ENCODE measurements at regions not wholly inside any gene's neighbourhood (a gene's known extent, or its start where the extent isn't known, plus 50 kb on each side); places are given as distances from the start of the nearest gene placed in this dataset.
"Not testable (repeated sequence)": the region's sequence is repeated elsewhere in the genome, so short reads cannot be mapped to it uniquely, and the experiment has no call there.

- ATAC-seq (no peak), DNase-seq (no peak)
- no peak for TF ChIP-seq CTCF (IDR thresholded peaks at IDR 0.05)
- Histone ChIP-seq H3K27ac (no peak overlapping the region), H3K4me3 (no peak overlapping the region), H3K27me3 (no peaks in the 10 kb centered on the region), H3K4me1 (no peaks in the 10 kb centered on the region), H3K9me3 (no peaks in the 10 kb centered on the region), H3K36me3 (no peaks in the 10 kb centered on the region)
- intact Hi-C loops (cut with DNase I) = no loop called here
These were observed 51.7 kb upstream of the ATIC start for GRCh38 chr2:215260097-215260677.

GRCh38 chr2:215249501-215249900, 62.4 kb upstream of the ATIC start:
- DNase-seq (no peak), ATAC-seq (no peak)
- intact Hi-C loops (cut with DNase I) = no loop called here
- Histone ChIP-seq H3K27me3 (no peaks in the 10 kb centered on the region), H3K9me3 (no peaks in the 10 kb centered on the region), H3K27ac (no peak overlapping the region), H3K36me3 (no peaks in the 10 kb centered on the region), H3K4me1 (no peaks in the 10 kb centered on the region), H3K4me3 (no peak overlapping the region)
- no peak for TF ChIP-seq CTCF (IDR thresholded peaks at IDR 0.05)

GRCh38 chr2:215245919-215246318, 65.9 kb upstream of the ATIC start:
- ATAC-seq; H3K36me3 ChIP-seq; DNase-seq; H3K9me3 ChIP-seq; intact Hi-C loops (cut with DNase I); H3K4me1 ChIP-seq; H3K4me3 ChIP-seq; H3K27ac ChIP-seq; H3K27me3 ChIP-seq: not testable (repeated sequence)

GRCh38 chr2:215241791-215242305, 70.0 kb upstream of the ATIC start:
- Histone ChIP-seq H3K4me3 (no peak overlapping the region), H3K4me1 (no peaks in the 10 kb centered on the region), H3K27ac (no peak overlapping the region), H3K36me3 (no peaks in the 10 kb centered on the region), H3K9me3 (no peaks in the 10 kb centered on the region), H3K27me3 (no peaks in the 10 kb centered on the region)
- no peak for TF ChIP-seq CTCF (IDR thresholded peaks at IDR 0.05)
- ATAC-seq = no peak
- no peak for DNase-seq
- intact Hi-C loops (cut with DNase I) = no loop called here

GRCh38 chr2:215238485-215239098, 73.3 kb upstream of the ATIC start:
- no peak overlapping the region for H3K4me3 ChIP-seq
- DNase-seq (no peak), ATAC-seq (no peak)
- no peaks in the 10 kb centered on the region for H3K27me3 ChIP-seq
- no peaks in the 10 kb centered on the region for H3K36me3 ChIP-seq
- H3K9me3 ChIP-seq = no peaks in the 10 kb centered on the region
- intact Hi-C loops (cut with DNase I) = no loop called here
- no peak for TF ChIP-seq CTCF (IDR thresholded peaks at IDR 0.05)
- H3K27ac ChIP-seq = no peak overlapping the region
- no peaks in the 10 kb centered on the region for H3K4me1 ChIP-seq

GRCh38 chr2:215236131-215236530, 75.7 kb upstream of the ATIC start:
- intact Hi-C loops (cut with DNase I) = no loop called here
- DNase-seq (no peak), ATAC-seq (no peak)
- H3K9me3 ChIP-seq = no peaks in the 10 kb centered on the region
- H3K27ac ChIP-seq = no peak overlapping the region
- H3K36me3 ChIP-seq = no peaks in the 10 kb centered on the region
- TF ChIP-seq CTCF (IDR thresholded peaks at IDR 0.05) = no peak
- H3K4me1 ChIP-seq = no peaks in the 10 kb centered on the region
- H3K27me3 ChIP-seq = no peaks in the 10 kb centered on the region
- H3K4me3 ChIP-seq = no peak overlapping the region

GRCh38 chr2:215220221-215220620, 81.8 kb upstream of the ABCA12 start:
- H3K27ac ChIP-seq; ATAC-seq; H3K9me3 ChIP-seq; H3K4me1 ChIP-seq; H3K4me3 ChIP-seq; H3K36me3 ChIP-seq; intact Hi-C loops (cut with DNase I); DNase-seq; H3K27me3 ChIP-seq: not testable (repeated sequence)
